ENCODE measurements at regions not wholly inside any gene's neighbourhood (a gene's known extent, or its start where the extent isn't known, plus 50 kb on each side); places are given as distances from the start of the nearest gene placed in this dataset.

- TF ChIP-seq, protein P1, sequence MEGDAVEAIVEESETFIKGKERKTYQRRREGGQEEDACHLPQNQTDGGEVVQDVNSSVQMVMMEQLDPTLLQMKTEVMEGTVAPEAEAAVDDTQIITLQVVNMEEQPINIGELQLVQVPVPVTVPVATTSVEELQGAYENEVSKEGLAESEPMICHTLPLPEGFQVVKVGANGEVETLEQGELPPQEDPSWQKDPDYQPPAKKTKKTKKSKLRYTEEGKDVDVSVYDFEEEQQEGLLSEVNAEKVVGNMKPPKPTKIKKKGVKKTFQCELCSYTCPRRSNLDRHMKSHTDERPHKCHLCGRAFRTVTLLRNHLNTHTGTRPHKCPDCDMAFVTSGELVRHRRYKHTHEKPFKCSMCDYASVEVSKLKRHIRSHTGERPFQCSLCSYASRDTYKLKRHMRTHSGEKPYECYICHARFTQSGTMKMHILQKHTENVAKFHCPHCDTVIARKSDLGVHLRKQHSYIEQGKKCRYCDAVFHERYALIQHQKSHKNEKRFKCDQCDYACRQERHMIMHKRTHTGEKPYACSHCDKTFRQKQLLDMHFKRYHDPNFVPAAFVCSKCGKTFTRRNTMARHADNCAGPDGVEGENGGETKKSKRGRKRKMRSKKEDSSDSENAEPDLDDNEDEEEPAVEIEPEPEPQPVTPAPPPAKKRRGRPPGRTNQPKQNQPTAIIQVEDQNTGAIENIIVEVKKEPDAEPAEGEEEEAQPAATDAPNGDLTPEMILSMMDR (IDR thresholded peaks at IDR 0.05) = no peak
- no peak for DNase-seq
- no peak overlapping the region for H3K4me3 Mint-ChIP-seq
- H3K9me3 Mint-ChIP-seq = peaks cover 21% of the 10 kb centered on the region
- H3K27ac Mint-ChIP-seq = no peak overlapping the region
- H3K36me3 Mint-ChIP-seq (ENCODE audit: low read depth) = no peaks in the 10 kb centered on the region
- H3K4me1 Mint-ChIP-seq (ENCODE audit: low read depth) = no peaks in the 10 kb centered on the region
- H3K27me3 Mint-ChIP-seq (ENCODE audit: insufficient read depth) = no peaks in the 10 kb centered on the region
Measured at GRCh38 chr7:88477976-88478375, 171.3 kb upstream of the STEAP4 start.

DNA sequence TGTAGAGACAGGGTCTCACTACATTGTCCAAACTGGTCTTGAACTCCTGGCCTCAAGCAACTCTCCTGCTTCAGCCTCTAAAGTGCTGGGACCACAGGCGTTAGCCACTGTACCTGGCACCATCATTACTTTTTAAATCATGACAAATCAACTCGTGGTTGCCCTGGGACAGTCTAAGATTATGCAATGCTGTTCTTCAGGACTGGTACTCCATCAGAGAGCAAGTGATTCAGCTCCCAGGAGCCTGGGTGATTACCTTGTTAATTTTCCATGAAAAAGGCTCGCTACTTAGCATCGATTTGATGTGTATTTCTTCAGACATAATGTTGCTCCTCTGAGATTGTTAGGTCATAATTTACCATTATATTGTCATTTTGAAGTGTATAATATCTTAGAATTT, 158.9 kb upstream of the STEAP4 start:
- Mint-ChIP-seq H3K27me3 (ENCODE audit: insufficient read depth) (no peaks in the 10 kb centered on the region), H3K4me1 (ENCODE audit: low read depth) (no peaks in the 10 kb centered on the region)

GRCh38 chr7:88462799-88463198, 156.1 kb upstream of the STEAP4 start:
- no peak overlapping the region for H3K4me3 Mint-ChIP-seq
- H3K27me3 Mint-ChIP-seq (ENCODE audit: insufficient read depth) = no peaks in the 10 kb centered on the region
- no peaks in the 10 kb centered on the region for H3K36me3 Mint-ChIP-seq (ENCODE audit: low read depth)
- peaks cover 41% of the 10 kb centered on the region for H3K9me3 Mint-ChIP-seq
- no peak for DNase-seq
- no peaks in the 10 kb centered on the region for H3K4me1 Mint-ChIP-seq (ENCODE audit: low read depth)
- H3K27ac Mint-ChIP-seq = no peak overlapping the region
- TF ChIP-seq, protein P1 (IDR thresholded peaks at IDR 0.05) = no peak

More for the DNA sequence above, 158.9 kb upstream of the STEAP4 start:
- DNase-seq = no peak
- Mint-ChIP-seq H3K4me3 (no peak overlapping the region), H3K9me3 (peaks cover 44% of the 10 kb centered on the region), H3K36me3 (ENCODE audit: low read depth) (no peaks in the 10 kb centered on the region), H3K27ac (no peak overlapping the region)
- TF ChIP-seq, protein P1 (IDR thresholded peaks at IDR 0.05) = no peak

GRCh38 chr7:88460650-88461049, 154.0 kb upstream of the STEAP4 start:
- Mint-ChIP-seq H3K4me1 (ENCODE audit: low read depth) (no peaks in the 10 kb centered on the region), H3K27me3 (ENCODE audit: insufficient read depth) (no peaks in the 10 kb centered on the region), H3K36me3 (ENCODE audit: low read depth) (no peaks in the 10 kb centered on the region), H3K9me3 (peaks cover 34% of the 10 kb centered on the region), H3K27ac (no peak overlapping the region), H3K4me3 (no peak overlapping the region)
- TF ChIP-seq, protein P1 (IDR thresholded peaks at IDR 0.05) = no peak
- no peak for DNase-seq

DNA sequence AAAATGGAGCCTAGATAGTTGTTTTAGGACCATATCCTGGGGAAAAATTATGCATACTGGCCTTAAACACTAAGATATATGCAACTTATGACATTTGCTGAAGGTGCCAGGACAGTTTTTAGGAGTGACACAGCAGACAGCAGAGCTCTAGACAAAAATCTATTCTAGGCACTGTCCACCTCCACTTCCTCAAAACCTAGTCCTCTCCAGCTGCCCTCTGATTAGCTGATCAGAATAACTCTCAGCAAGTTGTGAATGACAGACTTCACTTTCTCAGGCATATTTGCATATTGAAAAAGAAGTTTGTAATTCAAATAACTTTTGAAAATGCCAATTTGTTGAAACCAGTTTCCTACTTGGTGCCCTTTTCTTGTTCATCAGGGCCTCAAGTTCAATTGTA, 152.3 kb upstream of the STEAP4 start:
- Mint-ChIP-seq H3K27me3 (ENCODE audit: insufficient read depth) (no peaks in the 10 kb centered on the region), H3K4me3 (no peak overlapping the region), H3K9me3 (peaks cover 22% of the 10 kb centered on the region), H3K36me3 (ENCODE audit: low read depth) (no peaks in the 10 kb centered on the region), H3K4me1 (ENCODE audit: low read depth) (no peaks in the 10 kb centered on the region), H3K27ac (no peak overlapping the region)
- DNase-seq = no peak
- TF ChIP-seq, protein P1 (IDR thresholded peaks at IDR 0.05) = no peak

- no peak for DNase-seq
- Mint-ChIP-seq H3K4me3 (no peak overlapping the region), H3K27me3 (ENCODE audit: insufficient read depth) (no peaks in the 10 kb centered on the region), H3K4me1 (ENCODE audit: low read depth) (no peaks in the 10 kb centered on the region), H3K27ac (no peak overlapping the region), H3K36me3 (ENCODE audit: low read depth) (no peaks in the 10 kb centered on the region), H3K9me3 (peaks cover 20% of the 10 kb centered on the region)
- TF ChIP-seq, protein P1 (IDR thresholded peaks at IDR 0.05) = no peak
Measured at GRCh38 chr7:88458279-88458678, 151.6 kb upstream of the STEAP4 start.
